K562 (cell line): ENCODE measurements at regions not wholly inside any gene's neighbourhood (a gene's known extent, or its start where the extent isn't known, plus 50 kb on each side); places are given as distances from the start of the nearest gene placed in this dataset.

Source experiments
- CBX1 ChIP-seq: sonication (generic); IDR thresholded peaks from 2 replicates; pipeline ENCODE4 v1.6.1; 2016; ENCODE audit warnings: antibody characterized with exemption, low read depth, mild to moderate bottlenecking
- CBX3 ChIP-seq, 2 experiments: IDR thresholded peaks; 1 replicate in 1 of 2; 2 replicates in 1 of 2; pipeline ENCODE4 v1.6.1; 2012; ENCODE audit warnings: inconsistent platforms in 2 of 2, low read length in 2 of 2, borderline replicate concordance in 1 of 2, control low read depth in 1 of 2
- EHMT2 ChIP-seq: fragments of 450-650 bp; IDR thresholded peaks from 2 replicates; pipeline ENCODE4 v1.6.1; 2018; ENCODE audit warnings: antibody characterized with exemption
- HDGF ChIP-seq: fragments of 450-650 bp; IDR thresholded peaks from 2 replicates; pipeline ENCODE4 v1.6.1; 2016
- KDM4B ChIP-seq, 2 experiments: fragments of 450-650 bp in 1 of 2; sonication (generic) in 1 of 2; IDR thresholded peaks; 2 replicates each; pipeline ENCODE4 v1.6.1; 2016 to 2017; ENCODE audit warnings: borderline replicate concordance in 2 of 2, antibody characterized with exemption in 1 of 2, low read depth in 1 of 2, mild to moderate bottlenecking in 1 of 2
- MAFK ChIP-seq: IDR thresholded peaks from 2 replicates; pipeline ENCODE4 v1.6.1; 2011; ENCODE audit warnings: low read length, improper control_type of control experiment
- NFE2L1 ChIP-seq: fragments of 450-650 bp; IDR thresholded peaks from 2 replicates; pipeline ENCODE4 v1.6.1; 2016; ENCODE audit warnings: missing genetic modification characterization, low read depth, mild to moderate bottlenecking, missing compliant biosample characterization, moderate library complexity, borderline replicate concordance
- TEAD4 ChIP-seq, 2 experiments: sonication (generic) in 1 of 2; formaldehyde crosslinking in 1 of 2; IDR thresholded peaks; 2 replicates each; pipeline versions ENCODE4 v1.6.1 to v1.8.0; 2012 to 2022; ENCODE audit warnings: borderline replicate concordance in 1 of 2, inconsistent platforms in 1 of 2, low read length in 1 of 2, mild to moderate bottlenecking in 1 of 2, missing genetic modification reagents in 1 of 2
- THRB ChIP-seq: fragments of 450-650 bp; formaldehyde crosslinking; conservative IDR thresholded peaks from 2 replicates; pipeline ENCODE4 v1.4.0; 2022; ENCODE audit warnings: mild to moderate bottlenecking, missing genetic modification characterization
- TRIM28 ChIP-seq: fragments of 450-650 bp; IDR thresholded peaks from 2 replicates; pipeline ENCODE4 v1.6.1; 2017
- ZNF140 ChIP-seq: fragments of 250-450 bp; sonication (Bioruptor Pico); IDR thresholded peaks from 2 replicates; pipeline ENCODE4 v1.8.0; 2021; ENCODE audit warnings: moderate library complexity, mild to moderate bottlenecking, inconsistent platforms
- ZNF324 ChIP-seq: fragments of 250-450 bp; sonication (Bioruptor Pico); IDR thresholded peaks from 2 replicates; pipeline ENCODE4 v1.4.0; 2020; ENCODE audit warnings: mild to moderate bottlenecking
- ZNF436 ChIP-seq: fragments of 250-450, 450-650 bp; sonication (Bioruptor Pico); formaldehyde crosslinking; IDR thresholded peaks from 2 replicates; pipeline ENCODE4 v1.7.0; 2020; ENCODE audit warnings: mild to moderate bottlenecking
- TF ChIP-seq, protein P1 (sequence below), 2 experiments: fragments of 450-650 bp in 1 of 2; sonication (generic) in 1 of 2; formaldehyde crosslinking in 1 of 2; IDR thresholded peaks; 2 replicates each; pipeline versions ENCODE4 v1.7.1 to v1.9.0; 2016 to 2022; ENCODE audit warnings: inconsistent platforms in 1 of 2, mild to moderate bottlenecking in 1 of 2, missing genetic modification reagents in 1 of 2
- TF ChIP-seq, protein P2 (sequence below): fragments of 450-650 bp; IDR thresholded peaks from 2 replicates; pipeline ENCODE4 v1.6.1; 2018; ENCODE audit warnings: mild to moderate bottlenecking, low read depth; ENCODE audit not compliant: partially characterized antibody

DNA sequence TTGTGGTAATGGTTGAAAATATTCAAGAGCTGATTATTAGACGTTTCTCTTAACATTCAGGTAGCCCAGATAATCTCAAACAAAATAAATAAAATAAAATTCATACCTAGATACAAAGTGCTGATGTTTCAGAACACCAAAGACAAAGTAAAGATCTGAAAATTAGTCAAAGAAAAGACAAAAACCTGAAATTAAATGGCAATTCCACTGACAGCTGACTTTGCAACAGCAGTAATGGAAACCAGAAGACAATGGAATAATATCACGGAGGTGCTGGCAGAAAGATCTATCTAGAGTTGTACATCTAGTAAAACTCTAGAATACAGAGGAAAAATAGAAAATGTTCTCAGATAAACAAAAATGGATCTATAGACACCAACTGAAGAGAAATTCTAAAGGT, 58.0 kb upstream of the IKZF1 start (continued):
- TF ChIP-seq TEAD4 (IDR thresholded peaks at IDR 0.05; ENCODE audit: low read length) (0 out of 2 replicates have a peak, but pooled peaks have one; percentile 40), TEAD4 (CRISPR knock-in tag; IDR thresholded peaks at IDR 0.05; ENCODE audit: borderline replicate concordance) (no peak), MAFK (no peak), EHMT2 (peak; percentile 64; the same call in 1 of the 2 replicates), CBX3 (IDR thresholded peaks at IDR 0.05; ENCODE audit: borderline replicate concordance in 1 of 2, low read length in 2 of 2) (peak in 1 of 2 experiments; percentile 100; a peak in 2 of 3 replicates), CBX1 (peak; percentile 97), ZNF324 (CRISPR knock-in tag) (no peak), THRB (no peak), KDM4B (IDR thresholded peaks at IDR 0.05; ENCODE audit: borderline replicate concordance in 2 of 2, low read depth in 1 of 2) (no peak), TRIM28 (peak; percentile 100), ZNF436 (CRISPR knock-in tag) (no peak), HDGF (no peak), NFE2L1 (tag) (no peak), ZNF140 (CRISPR knock-in tag) (no peak)
- TF ChIP-seq, protein P1, sequence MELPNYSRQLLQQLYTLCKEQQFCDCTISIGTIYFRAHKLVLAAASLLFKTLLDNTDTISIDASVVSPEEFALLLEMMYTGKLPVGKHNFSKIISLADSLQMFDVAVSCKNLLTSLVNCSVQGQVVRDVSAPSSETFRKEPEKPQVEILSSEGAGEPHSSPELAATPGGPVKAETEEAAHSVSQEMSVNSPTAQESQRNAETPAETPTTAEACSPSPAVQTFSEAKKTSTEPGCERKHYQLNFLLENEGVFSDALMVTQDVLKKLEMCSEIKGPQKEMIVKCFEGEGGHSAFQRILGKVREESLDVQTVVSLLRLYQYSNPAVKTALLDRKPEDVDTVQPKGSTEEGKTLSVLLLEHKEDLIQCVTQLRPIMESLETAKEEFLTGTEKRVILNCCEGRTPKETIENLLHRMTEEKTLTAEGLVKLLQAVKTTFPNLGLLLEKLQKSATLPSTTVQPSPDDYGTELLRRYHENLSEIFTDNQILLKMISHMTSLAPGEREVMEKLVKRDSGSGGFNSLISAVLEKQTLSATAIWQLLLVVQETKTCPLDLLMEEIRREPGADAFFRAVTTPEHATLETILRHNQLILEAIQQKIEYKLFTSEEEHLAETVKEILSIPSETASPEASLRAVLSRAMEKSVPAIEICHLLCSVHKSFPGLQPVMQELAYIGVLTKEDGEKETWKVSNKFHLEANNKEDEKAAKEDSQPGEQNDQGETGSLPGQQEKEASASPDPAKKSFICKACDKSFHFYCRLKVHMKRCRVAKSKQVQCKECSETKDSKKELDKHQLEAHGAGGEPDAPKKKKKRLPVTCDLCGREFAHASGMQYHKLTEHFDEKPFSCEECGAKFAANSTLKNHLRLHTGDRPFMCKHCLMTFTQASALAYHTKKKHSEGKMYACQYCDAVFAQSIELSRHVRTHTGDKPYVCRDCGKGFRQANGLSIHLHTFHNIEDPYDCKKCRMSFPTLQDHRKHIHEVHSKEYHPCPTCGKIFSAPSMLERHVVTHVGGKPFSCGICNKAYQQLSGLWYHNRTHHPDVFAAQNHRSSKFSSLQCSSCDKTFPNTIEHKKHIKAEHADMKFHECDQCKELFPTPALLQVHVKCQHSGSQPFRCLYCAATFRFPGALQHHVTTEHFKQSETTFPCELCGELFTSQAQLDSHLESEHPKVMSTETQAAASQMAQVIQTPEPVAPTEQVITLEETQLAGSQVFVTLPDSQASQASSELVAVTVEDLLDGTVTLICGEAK (IDR thresholded peaks at IDR 0.05) = no peak
- TF ChIP-seq, protein P1 (CRISPR knock-in tag; IDR thresholded peaks at IDR 0.05) = no peak
- TF ChIP-seq, protein P2, sequence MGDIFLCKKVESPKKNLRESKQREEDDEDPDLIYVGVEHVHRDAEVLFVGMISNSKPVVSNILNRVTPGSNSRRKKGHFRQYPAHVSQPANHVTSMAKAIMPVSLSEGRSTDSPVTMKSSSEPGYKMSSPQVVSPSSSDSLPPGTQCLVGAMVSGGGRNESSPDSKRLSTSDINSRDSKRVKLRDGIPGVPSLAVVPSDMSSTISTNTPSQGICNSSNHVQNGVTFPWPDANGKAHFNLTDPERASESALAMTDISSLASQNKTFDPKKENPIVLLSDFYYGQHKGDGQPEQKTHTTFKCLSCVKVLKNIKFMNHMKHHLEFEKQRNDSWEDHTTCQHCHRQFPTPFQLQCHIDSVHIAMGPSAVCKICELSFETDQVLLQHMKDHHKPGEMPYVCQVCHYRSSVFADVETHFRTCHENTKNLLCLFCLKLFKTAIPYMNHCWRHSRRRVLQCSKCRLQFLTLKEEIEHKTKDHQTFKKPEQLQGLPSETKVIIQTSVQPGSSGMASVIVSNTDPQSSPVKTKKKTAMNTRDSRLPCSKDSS = peak; percentile 97
